Uterus (tissue), 2 donors: ENCODE measurements at regions not wholly inside any gene's neighbourhood (a gene's known extent, or its start where the extent isn't known, plus 50 kb on each side); places are given as distances from the start of the nearest gene placed in this dataset.

Experiments
- POLR2A ChIP-seq, 2 donors: fragments of 450-650 bp; IDR thresholded peaks; one replicate each; pipeline ENCODE4 v1.6.1; 2016; ENCODE audit warnings: antibody characterized with exemption in 2 of 2, mild to moderate bottlenecking in 1 of 2, moderate library complexity in 1 of 2
- TF ChIP-seq, protein P1 (sequence below), 4 experiments: fragments of 200-600 bp in 2 of 4; fragments of 450-650 bp in 2 of 4; sonication (generic) in 2 of 4; IDR thresholded peaks; one replicate each; pipeline ENCODE4 v1.5.1; 2016 to 2019; ENCODE audit warnings: antibody characterized with exemption in 4 of 4, mild to moderate bottlenecking in 2 of 4, moderate library complexity in 1 of 4

DNA sequence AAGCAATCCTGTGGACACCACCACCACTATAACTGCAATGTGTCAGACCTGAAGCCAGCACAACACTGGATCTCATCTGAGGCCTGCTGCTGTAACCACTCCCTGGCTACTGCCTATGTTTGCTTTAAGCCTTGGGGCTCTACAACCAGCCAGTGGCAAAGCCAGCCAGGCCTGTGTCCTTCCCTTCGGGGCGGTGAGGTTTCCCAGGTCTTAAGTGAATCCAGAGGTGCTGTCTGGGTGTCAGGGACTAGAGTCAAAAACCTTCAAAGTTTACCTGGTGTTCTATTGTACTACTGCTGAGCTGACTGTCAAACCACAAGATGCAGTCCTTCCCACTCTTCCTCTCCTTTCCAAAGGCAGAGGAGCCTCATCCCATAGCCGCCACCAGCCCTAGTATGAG lies 750.5 kb downstream of the FAM133A start:
- TF ChIP-seq, protein P1, sequence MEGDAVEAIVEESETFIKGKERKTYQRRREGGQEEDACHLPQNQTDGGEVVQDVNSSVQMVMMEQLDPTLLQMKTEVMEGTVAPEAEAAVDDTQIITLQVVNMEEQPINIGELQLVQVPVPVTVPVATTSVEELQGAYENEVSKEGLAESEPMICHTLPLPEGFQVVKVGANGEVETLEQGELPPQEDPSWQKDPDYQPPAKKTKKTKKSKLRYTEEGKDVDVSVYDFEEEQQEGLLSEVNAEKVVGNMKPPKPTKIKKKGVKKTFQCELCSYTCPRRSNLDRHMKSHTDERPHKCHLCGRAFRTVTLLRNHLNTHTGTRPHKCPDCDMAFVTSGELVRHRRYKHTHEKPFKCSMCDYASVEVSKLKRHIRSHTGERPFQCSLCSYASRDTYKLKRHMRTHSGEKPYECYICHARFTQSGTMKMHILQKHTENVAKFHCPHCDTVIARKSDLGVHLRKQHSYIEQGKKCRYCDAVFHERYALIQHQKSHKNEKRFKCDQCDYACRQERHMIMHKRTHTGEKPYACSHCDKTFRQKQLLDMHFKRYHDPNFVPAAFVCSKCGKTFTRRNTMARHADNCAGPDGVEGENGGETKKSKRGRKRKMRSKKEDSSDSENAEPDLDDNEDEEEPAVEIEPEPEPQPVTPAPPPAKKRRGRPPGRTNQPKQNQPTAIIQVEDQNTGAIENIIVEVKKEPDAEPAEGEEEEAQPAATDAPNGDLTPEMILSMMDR (IDR thresholded peaks at IDR 0.05), result no peak
- TF ChIP-seq POLR2A (IDR thresholded peaks at IDR 0.05), result no peak
